ENCODE measurements at regions not wholly inside any gene's neighbourhood (a gene's known extent, or its start where the extent isn't known, plus 50 kb on each side); places are given as distances from the start of the nearest gene placed in this dataset.
A peak's percentile ranks its signal among the peaks of the same experiment; 100 is the strongest.

- no peak for TF ChIP-seq CTCF (IDR thresholded peaks at IDR 0.05; ENCODE audit: unreplicated experiment)
- no peak overlapping the region for H3K4me3 Mint-ChIP-seq (ENCODE audit: unreplicated experiment)
- H3K36me3 Mint-ChIP-seq (ENCODE audit: low read depth, unreplicated experiment) = no peaks in the 10 kb centered on the region
- no peaks in the 10 kb centered on the region for H3K4me1 Mint-ChIP-seq (ENCODE audit: unreplicated experiment)
- H3K9me3 Mint-ChIP-seq (ENCODE audit: unreplicated experiment) = peaks cover 4% of the 10 kb centered on the region
- peak; percentile 29 for DNase-seq (ENCODE audit: low spot score)
- no peak overlapping the region for H3K27ac Mint-ChIP-seq (ENCODE audit: unreplicated experiment)
- H3K27me3 Mint-ChIP-seq (ENCODE audit: unreplicated experiment) = peaks cover 2% of the 10 kb centered on the region
These were observed 220.4 kb upstream of the RAG2 start for GRCh38 chr11:36818410-36818809.

- peaks cover 4% of the 10 kb centered on the region for H3K9me3 Mint-ChIP-seq (ENCODE audit: unreplicated experiment)
- no peak for TF ChIP-seq CTCF (IDR thresholded peaks at IDR 0.05; ENCODE audit: unreplicated experiment)
- H3K27ac Mint-ChIP-seq (ENCODE audit: unreplicated experiment) = no peak overlapping the region
- no peak for DNase-seq (ENCODE audit: low spot score)
- H3K4me3 Mint-ChIP-seq (ENCODE audit: unreplicated experiment) = no peak overlapping the region
- no peaks in the 10 kb centered on the region for H3K36me3 Mint-ChIP-seq (ENCODE audit: low read depth, unreplicated experiment)
- H3K27me3 Mint-ChIP-seq (ENCODE audit: unreplicated experiment) = peaks cover 2% of the 10 kb centered on the region
- H3K4me1 Mint-ChIP-seq (ENCODE audit: unreplicated experiment) = no peaks in the 10 kb centered on the region
These were observed 219.4 kb upstream of the RAG2 start for GRCh38 chr11:36817336-36817965.

GRCh38 chr11:36809303-36809702, 211.3 kb upstream of the RAG2 start:
- Mint-ChIP-seq H3K27me3 (ENCODE audit: unreplicated experiment) (no peaks in the 10 kb centered on the region), H3K4me1 (ENCODE audit: unreplicated experiment) (no peaks in the 10 kb centered on the region), H3K27ac (ENCODE audit: unreplicated experiment) (no peak overlapping the region), H3K36me3 (ENCODE audit: low read depth, unreplicated experiment) (no peaks in the 10 kb centered on the region), H3K9me3 (ENCODE audit: unreplicated experiment) (no peaks in the 10 kb centered on the region), H3K4me3 (ENCODE audit: unreplicated experiment) (no peak overlapping the region)
- no peak for TF ChIP-seq CTCF (IDR thresholded peaks at IDR 0.05; ENCODE audit: unreplicated experiment)
- no peak for DNase-seq (ENCODE audit: low spot score)

- no peak overlapping the region for H3K27ac Mint-ChIP-seq (ENCODE audit: unreplicated experiment)
- H3K4me3 Mint-ChIP-seq (ENCODE audit: unreplicated experiment) = no peak overlapping the region
- no peaks in the 10 kb centered on the region for H3K27me3 Mint-ChIP-seq (ENCODE audit: unreplicated experiment)
- H3K36me3 Mint-ChIP-seq (ENCODE audit: low read depth, unreplicated experiment) = no peaks in the 10 kb centered on the region
- DNase-seq (ENCODE audit: low spot score) = no peak
- no peak for TF ChIP-seq CTCF (IDR thresholded peaks at IDR 0.05; ENCODE audit: unreplicated experiment)
- no peaks in the 10 kb centered on the region for H3K4me1 Mint-ChIP-seq (ENCODE audit: unreplicated experiment)
- H3K9me3 Mint-ChIP-seq (ENCODE audit: unreplicated experiment) = no peaks in the 10 kb centered on the region
These were observed 209.8 kb upstream of the RAG2 start for GRCh38 chr11:36807871-36808270.

GRCh38 chr11:36803084-36803483, 205.0 kb upstream of the RAG2 start:
- no peaks in the 10 kb centered on the region for H3K27me3 Mint-ChIP-seq (ENCODE audit: unreplicated experiment)
- no peak overlapping the region for H3K27ac Mint-ChIP-seq (ENCODE audit: unreplicated experiment)
- no peak for DNase-seq (ENCODE audit: low spot score)
- H3K4me3 Mint-ChIP-seq (ENCODE audit: unreplicated experiment) = no peak overlapping the region
- H3K4me1 Mint-ChIP-seq (ENCODE audit: unreplicated experiment) = no peaks in the 10 kb centered on the region
- H3K9me3 Mint-ChIP-seq (ENCODE audit: unreplicated experiment) = no peaks in the 10 kb centered on the region
- TF ChIP-seq CTCF (IDR thresholded peaks at IDR 0.05; ENCODE audit: unreplicated experiment) = no peak
- no peaks in the 10 kb centered on the region for H3K36me3 Mint-ChIP-seq (ENCODE audit: low read depth, unreplicated experiment)
